Type B pancreatic cell (in vitro differentiated cells): ENCODE measurements at regions not wholly inside any gene's neighbourhood (a gene's known extent, or its start where the extent isn't known, plus 50 kb on each side); places are given as distances from the start of the nearest gene placed in this dataset.
"Not testable (repeated sequence)": the region's sequence is repeated elsewhere in the genome, so short reads cannot be mapped to it uniquely, and the experiment has no call there.

ENCODE experiments used
- DNase-seq: peaks from one replicate; pipeline ENCODE4 v3.0.0; 2021; ENCODE audit warnings: mixed read lengths; ENCODE audit not compliant: unreplicated experiment; ENCODE audit errors: extremely low spot score
- H3K27ac Mint-ChIP-seq: 2 replicates; pipeline ENCODE4 v1.8.0; 2021; ENCODE audit warnings: mild to moderate bottlenecking, mixed read lengths
- H3K27me3 Mint-ChIP-seq: 2 replicates; pipeline ENCODE4 v1.8.0; 2021; ENCODE audit warnings: mixed read lengths
- H3K36me3 Mint-ChIP-seq: 2 replicates; pipeline ENCODE4 v1.8.0; 2021; ENCODE audit warnings: mixed read lengths
- H3K4me1 Mint-ChIP-seq: one replicate; pipeline ENCODE4 v1.8.0; 2021; ENCODE audit warnings: mixed read lengths; ENCODE audit not compliant: unreplicated experiment
- H3K4me3 Mint-ChIP-seq: 2 replicates; pipeline ENCODE4 v1.8.0; 2021; ENCODE audit warnings: mild to moderate bottlenecking, mixed read lengths
- H3K9me3 Mint-ChIP-seq: 2 replicates; pipeline ENCODE4 v1.8.0; 2021; ENCODE audit warnings: mixed read lengths
- CTCF ChIP-seq: fragments of 200-600 bp; sonication (generic); conservative IDR thresholded peaks from 2 replicates; pipeline ENCODE4 v1.5.0; 2021; ENCODE audit warnings: antibody characterized with exemption, mild to moderate bottlenecking

- DNase-seq, result no peak
- H3K27me3 Mint-ChIP-seq, result peaks cover 11% of the 10 kb centered on the region
- peaks cover 14% of the 10 kb centered on the region for H3K9me3 Mint-ChIP-seq
- H3K36me3 Mint-ChIP-seq, result no peaks in the 10 kb centered on the region
- TF ChIP-seq CTCF, result no peak
- peaks cover 14% of the 10 kb centered on the region for H3K4me1 Mint-ChIP-seq
- no peak overlapping the region for H3K4me3 Mint-ChIP-seq
- H3K27ac Mint-ChIP-seq, result no peak overlapping the region
Measured at GRCh38 chr20:48025051-48025515, 239.8 kb upstream of the SULF2 start.

- Mint-ChIP-seq H3K27ac (no peak overlapping the region), H3K9me3 (peaks cover 14% of the 10 kb centered on the region), H3K36me3 (no peaks in the 10 kb centered on the region), H3K4me1 (peaks cover 16% of the 10 kb centered on the region), H3K4me3 (no peak overlapping the region), H3K27me3 (peaks cover 13% of the 10 kb centered on the region)
- DNase-seq, result no peak
- TF ChIP-seq CTCF, result no peak
Measured at GRCh38 chr20:48024539-48024938, 239.3 kb upstream of the SULF2 start.

- H3K36me3 Mint-ChIP-seq, H3K27ac Mint-ChIP-seq, DNase-seq, H3K4me3 Mint-ChIP-seq: not testable (repeated sequence)
- Mint-ChIP-seq H3K9me3 (peaks cover 23% of the 10 kb centered on the region), H3K4me1 (peaks cover 27% of the 10 kb centered on the region), H3K27me3 (peaks cover 19% of the 10 kb centered on the region)
Measured at GRCh38 chr20:48020696-48021095, 235.4 kb upstream of the SULF2 start.

- DNase-seq, result no peak
- no peaks in the 10 kb centered on the region for H3K36me3 Mint-ChIP-seq
- no peak overlapping the region for H3K4me3 Mint-ChIP-seq
- peaks cover 23% of the 10 kb centered on the region for H3K9me3 Mint-ChIP-seq
- peaks cover 19% of the 10 kb centered on the region for H3K27me3 Mint-ChIP-seq
- no peak for TF ChIP-seq CTCF
- H3K4me1 Mint-ChIP-seq, result peaks cover 23% of the 10 kb centered on the region
- no peak overlapping the region for H3K27ac Mint-ChIP-seq
Measured at GRCh38 chr20:48019940-48020339, 234.7 kb upstream of the SULF2 start.

GRCh38 chr20:48019496-48019895 is 234.2 kb upstream of the SULF2 start:
- Mint-ChIP-seq H3K4me3 (no peak overlapping the region), H3K27me3 (peaks cover 20% of the 10 kb centered on the region), H3K9me3 (peaks cover 23% of the 10 kb centered on the region), H3K27ac (no peak overlapping the region), H3K4me1 (peaks cover 21% of the 10 kb centered on the region), H3K36me3 (no peaks in the 10 kb centered on the region)
- no peak for TF ChIP-seq CTCF
- no peak for DNase-seq

GRCh38 chr20:48018851-48019250 is 233.6 kb upstream of the SULF2 start:
- H3K36me3 Mint-ChIP-seq, H3K27ac Mint-ChIP-seq, H3K4me3 Mint-ChIP-seq, DNase-seq: not testable (repeated sequence)
- Mint-ChIP-seq H3K4me1 (peaks cover 21% of the 10 kb centered on the region), H3K27me3 (peaks cover 20% of the 10 kb centered on the region), H3K9me3 (peaks cover 23% of the 10 kb centered on the region)

- DNase-seq, result no peak
- no peak overlapping the region for H3K4me3 Mint-ChIP-seq
- peaks cover 24% of the 10 kb centered on the region for H3K27me3 Mint-ChIP-seq
- H3K4me1 Mint-ChIP-seq, result peaks cover 18% of the 10 kb centered on the region
- no peak overlapping the region for H3K27ac Mint-ChIP-seq
- no peak for TF ChIP-seq CTCF
- H3K36me3 Mint-ChIP-seq, result no peaks in the 10 kb centered on the region
- peaks cover 18% of the 10 kb centered on the region for H3K9me3 Mint-ChIP-seq
Measured at GRCh38 chr20:48017992-48018391, 232.7 kb upstream of the SULF2 start.
